ENCODE measurements at regions not wholly inside any gene's neighbourhood (a gene's known extent, or its start where the extent isn't known, plus 50 kb on each side); places are given as distances from the start of the nearest gene placed in this dataset.
"Not testable (repeated sequence)": the region's sequence is repeated elsewhere in the genome, so short reads cannot be mapped to it uniquely, and the experiment has no call there.

GRCh38 chr10:81479316-81479715 lies 395.7 kb upstream of the NRG3 start:
- no peak for DNase-seq

- DNase-seq = no peak
These were observed 378.4 kb upstream of the NRG3 start for GRCh38 chr10:81496626-81497025.

- DNase-seq = no peak
These were observed 376.9 kb upstream of the NRG3 start for GRCh38 chr10:81498011-81498551.

- DNase-seq = no peak
These were observed 372.2 kb upstream of the NRG3 start for GRCh38 chr10:81502677-81503359.

GRCh38 chr10:81505777-81506176 lies 369.2 kb upstream of the NRG3 start:
- not testable (repeated sequence) for DNase-seq

GRCh38 chr10:81514811-81515210 lies 360.2 kb upstream of the NRG3 start:
- no peak for DNase-seq

- no peak for DNase-seq
These were observed 354.3 kb upstream of the NRG3 start for GRCh38 chr10:81520688-81521087.

- no peak for DNase-seq
These were observed 350.5 kb upstream of the NRG3 start for GRCh38 chr10:81524467-81524866.

GRCh38 chr10:81532403-81532802 lies 342.6 kb upstream of the NRG3 start:
- no peak for DNase-seq

- no peak for DNase-seq
These were observed 340.0 kb upstream of the NRG3 start for GRCh38 chr10:81534991-81535390.

GRCh38 chr10:81541517-81541916 lies 333.5 kb upstream of the NRG3 start:
- no peak for DNase-seq

GRCh38 chr10:81546243-81546642 lies 328.8 kb upstream of the NRG3 start:
- no peak for DNase-seq

- DNase-seq = no peak
These were observed 326.8 kb upstream of the NRG3 start for GRCh38 chr10:81548160-81548559.

GRCh38 chr10:81564143-81564542 lies 310.9 kb upstream of the NRG3 start:
- DNase-seq = no peak

GRCh38 chr10:81569488-81569887 lies 305.5 kb upstream of the NRG3 start:
- DNase-seq = no peak

- DNase-seq = no peak
These were observed 304.6 kb upstream of the NRG3 start for GRCh38 chr10:81570349-81570748.

- no peak for DNase-seq
These were observed 303.9 kb upstream of the NRG3 start for GRCh38 chr10:81570878-81571794.

- no peak for DNase-seq
These were observed 300.0 kb upstream of the NRG3 start for GRCh38 chr10:81575036-81575435.

- DNase-seq = no peak
These were observed 298.7 kb upstream of the NRG3 start for GRCh38 chr10:81576336-81576735.

- DNase-seq = no peak
These were observed 280.0 kb upstream of the NRG3 start for GRCh38 chr10:81594991-81595390.

- no peak for DNase-seq
These were observed 274.8 kb upstream of the NRG3 start for GRCh38 chr10:81600185-81600584.

GRCh38 chr10:81603106-81603620 lies 271.8 kb upstream of the NRG3 start:
- DNase-seq = no peak

- DNase-seq = not testable (repeated sequence)
These were observed 230.5 kb upstream of the NRG3 start for GRCh38 chr10:81644485-81644884.

- no peak for DNase-seq
These were observed 219.0 kb upstream of the NRG3 start for GRCh38 chr10:81655986-81656385.
